ENCODE measurements at regions not wholly inside any gene's neighbourhood (a gene's known extent, or its start where the extent isn't known, plus 50 kb on each side); places are given as distances from the start of the nearest gene placed in this dataset.

GRCh38 chr10:52900593-52900992 is 128.0 kb upstream of the MBL2 start:
- DNase-seq (ENCODE audit: low read depth, low spot score) = no peak

DNA sequence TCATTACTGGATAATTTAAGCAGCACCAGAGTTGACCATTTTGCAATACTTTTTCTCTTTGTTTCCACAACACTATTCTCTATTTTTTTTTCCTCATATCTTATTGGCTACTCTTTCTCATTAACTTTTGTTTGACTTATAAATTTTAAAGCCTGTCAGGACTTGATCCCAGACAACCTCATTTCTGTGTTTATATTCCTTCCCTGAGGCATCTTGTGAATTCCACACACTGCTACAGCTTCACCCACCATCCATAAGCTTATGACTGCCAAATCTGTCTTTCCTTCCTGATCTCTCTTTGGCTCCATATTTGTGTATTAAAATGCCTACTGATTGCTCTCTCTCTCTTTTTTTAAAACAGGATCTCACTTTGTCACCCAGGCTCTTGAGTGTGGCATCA is 124.6 kb upstream of the MBL2 start:
- DNase-seq (ENCODE audit: low read depth, low spot score) = no peak

GRCh38 chr10:52895059-52895458 is 122.5 kb upstream of the MBL2 start:
- DNase-seq (ENCODE audit: low read depth, low spot score) = no peak

DNA sequence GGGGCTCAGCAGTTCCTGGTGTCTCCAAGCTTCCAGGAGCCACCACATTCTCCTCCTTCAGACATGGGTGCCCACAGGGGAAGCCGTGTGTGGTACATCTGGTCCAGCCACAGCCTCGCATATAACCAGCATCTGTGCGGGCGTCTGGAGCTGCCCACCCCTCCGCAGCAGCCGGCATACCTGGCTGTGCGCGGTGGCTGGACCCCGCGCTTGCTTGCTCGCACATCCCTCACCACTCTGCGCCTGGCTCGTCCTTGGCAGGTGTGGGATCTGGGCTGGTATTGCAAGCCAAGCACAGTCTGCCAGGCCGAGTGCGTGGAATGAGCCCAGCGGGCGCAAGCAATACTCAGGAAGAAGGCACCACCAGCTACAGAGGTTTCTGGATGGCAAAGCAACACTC is 117.7 kb upstream of the MBL2 start:
- no peak for DNase-seq (ENCODE audit: low read depth, low spot score)

- no peak for DNase-seq (ENCODE audit: low read depth, low spot score)
Observed at GRCh38 chr10:52889611-52890010, 117.0 kb upstream of the MBL2 start.

DNA sequence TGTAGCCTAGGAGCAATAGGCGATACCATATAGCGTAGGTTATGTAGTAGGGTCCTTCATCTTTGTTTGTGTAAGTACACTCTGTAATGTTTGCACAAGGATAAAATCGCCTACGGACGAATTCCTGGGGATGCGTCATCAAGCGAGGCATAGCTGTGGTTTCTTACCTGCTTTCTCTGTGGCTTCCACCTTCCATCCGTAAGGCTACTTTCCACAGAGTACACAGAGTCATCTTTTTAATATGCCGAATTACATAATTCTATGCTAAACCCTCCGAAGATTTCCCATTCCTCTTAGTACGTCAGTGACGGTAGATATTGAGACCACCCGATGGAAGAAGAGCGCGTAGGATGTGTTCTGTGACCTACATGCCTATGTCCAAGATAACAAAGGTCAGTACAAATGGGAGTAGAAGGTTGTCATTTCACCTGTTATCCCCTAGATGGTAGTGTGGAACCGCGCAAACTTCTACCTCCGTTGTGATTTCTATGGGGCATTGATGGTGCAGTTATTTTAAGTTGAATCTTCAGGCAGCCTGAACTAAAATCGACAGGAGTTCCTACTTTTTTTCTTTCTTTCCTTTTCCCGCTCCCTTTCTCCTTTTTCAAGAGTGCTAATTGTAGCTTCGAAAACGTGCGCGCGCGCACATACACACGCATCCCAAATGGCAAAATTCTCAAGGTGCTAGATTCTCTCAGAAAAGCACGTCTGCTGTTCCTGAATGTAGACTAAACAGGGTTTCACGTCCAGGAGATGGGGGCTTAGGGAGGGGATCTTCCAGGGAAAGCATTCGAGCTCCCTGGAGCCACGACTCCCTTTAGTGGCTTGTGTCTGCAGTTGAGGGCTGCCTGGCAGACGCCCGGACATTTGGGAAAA is 111.7 kb upstream of the MBL2 start:
- peak; percentile 75 for DNase-seq (ENCODE audit: low read depth, low spot score)

DNA sequence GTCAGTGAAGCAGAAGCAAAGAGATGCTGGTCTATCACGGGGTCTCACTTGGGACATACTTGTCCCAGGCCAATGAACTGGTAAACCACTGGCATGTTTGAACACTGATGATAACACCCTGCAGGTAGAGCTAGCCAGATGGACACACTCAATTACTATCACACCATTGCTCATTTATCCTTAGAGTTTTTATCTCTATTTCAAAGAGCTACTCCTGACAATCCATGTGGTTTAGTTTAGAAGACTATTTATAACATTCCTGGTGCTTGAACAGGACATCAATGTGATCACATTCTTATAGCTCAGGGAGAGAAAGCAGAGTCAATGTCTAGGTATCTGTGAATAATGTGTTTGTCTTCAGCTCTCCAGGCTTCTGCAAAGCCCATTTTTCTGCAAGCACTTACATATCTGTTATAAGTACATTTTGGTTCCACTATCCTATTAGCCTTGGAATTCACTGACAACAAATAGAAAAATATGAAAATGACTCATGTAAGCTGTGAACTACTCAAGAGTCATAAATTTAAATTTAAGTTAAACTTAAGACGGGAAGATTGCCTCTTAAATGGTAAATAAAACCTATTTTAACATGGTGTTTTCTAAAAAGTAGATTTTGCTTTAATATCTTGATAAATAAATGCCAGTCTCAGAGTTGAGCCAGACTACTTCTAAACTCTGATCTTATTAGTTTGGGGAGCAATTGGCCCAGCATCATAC is 106.7 kb upstream of the MBL2 start:
- no peak for DNase-seq (ENCODE audit: low read depth, low spot score)

DNA sequence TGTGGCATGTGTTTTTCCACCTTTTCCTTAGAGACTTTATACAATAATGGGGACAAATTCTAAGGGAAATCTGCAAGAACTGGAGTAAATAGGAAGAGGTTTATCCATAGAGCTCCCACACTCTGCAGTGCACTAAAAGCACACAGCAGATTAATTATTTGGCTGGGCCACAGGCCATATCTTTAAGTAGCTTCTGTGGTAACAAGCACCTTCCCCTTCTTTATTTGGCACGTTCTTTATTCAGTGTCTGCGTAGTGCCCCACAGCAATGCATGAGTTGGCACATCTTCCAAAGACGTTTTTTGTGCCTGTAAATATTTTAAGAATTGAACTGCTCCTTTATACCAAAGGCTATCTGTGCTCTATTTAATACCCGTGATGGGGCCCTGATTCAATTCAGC is 104.9 kb upstream of the MBL2 start:
- DNase-seq (ENCODE audit: low read depth, low spot score) = no peak

DNA sequence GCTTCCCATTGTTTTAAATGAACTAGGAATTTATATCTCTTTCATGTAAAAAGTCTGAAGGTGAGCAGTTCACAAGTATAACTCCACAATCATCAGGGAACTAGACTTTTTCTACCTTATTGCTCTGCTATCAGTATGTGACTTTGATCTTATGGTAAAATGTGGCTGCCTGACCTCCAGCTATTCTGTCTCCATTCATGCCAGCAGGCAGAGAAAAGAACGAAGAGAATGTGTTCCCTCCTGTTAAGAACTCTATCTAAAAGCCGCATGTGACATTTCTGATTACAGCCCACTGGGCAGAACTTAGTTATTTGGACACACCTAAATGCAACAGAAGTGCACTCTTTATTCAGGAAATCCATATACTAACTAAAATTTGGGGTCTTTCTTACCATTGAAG is 102.8 kb upstream of the MBL2 start:
- no peak for DNase-seq (ENCODE audit: low read depth, low spot score)

DNA sequence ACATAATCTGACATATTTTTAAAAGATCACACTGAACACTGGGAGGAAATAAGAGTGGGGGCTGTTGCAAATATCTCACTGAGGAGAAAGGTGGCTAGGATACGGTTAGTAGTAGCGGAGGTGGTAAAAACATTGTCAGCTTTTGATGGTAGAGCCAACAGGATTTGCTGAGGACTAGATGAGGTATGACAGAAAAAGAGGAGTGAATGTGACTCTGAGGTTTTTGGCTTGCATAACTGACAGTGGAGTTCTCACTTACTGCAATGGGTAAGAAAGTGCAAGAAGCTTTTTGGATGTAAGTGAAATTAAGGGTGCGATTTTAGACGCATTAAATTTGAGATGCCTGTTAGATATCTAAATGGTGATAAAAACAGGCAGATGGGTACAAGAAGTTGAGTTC is 102.0 kb upstream of the MBL2 start:
- no peak for DNase-seq (ENCODE audit: low read depth, low spot score)

GRCh38 chr10:52871191-52871843 is 98.7 kb upstream of the MBL2 start:
- no peak for DNase-seq (ENCODE audit: low read depth, low spot score)

- DNase-seq (ENCODE audit: low read depth, low spot score) = no peak
Observed at GRCh38 chr10:52870562-52870961, 98.0 kb upstream of the MBL2 start.

- DNase-seq (ENCODE audit: low read depth, low spot score) = no peak
Observed at GRCh38 chr10:52869864-52870263, 97.3 kb upstream of the MBL2 start.

DNA sequence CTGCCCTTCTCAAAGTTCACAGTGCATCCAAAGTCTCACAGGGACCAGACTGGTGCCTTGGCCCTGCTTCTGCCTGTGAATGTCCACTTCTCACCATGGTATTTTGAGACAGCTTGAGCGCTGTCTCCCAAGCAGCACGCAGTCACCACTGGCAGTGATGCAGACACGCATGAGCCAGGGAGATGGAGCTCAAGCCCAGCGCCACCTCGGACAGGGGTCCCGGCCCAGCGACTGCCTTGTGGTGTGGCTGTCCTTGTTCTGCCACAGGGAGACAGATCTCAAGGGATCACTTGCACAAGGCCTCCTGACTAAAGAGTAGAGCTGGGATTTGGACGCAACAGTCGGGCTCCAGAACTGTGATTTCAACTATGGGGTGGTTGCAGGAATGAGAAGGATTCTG is 92.6 kb upstream of the MBL2 start:
- no peak for DNase-seq (ENCODE audit: low read depth, low spot score)

GRCh38 chr10:52864201-52865106 is 91.9 kb upstream of the MBL2 start:
- peak; percentile 71 for DNase-seq (ENCODE audit: low read depth, low spot score)

DNA sequence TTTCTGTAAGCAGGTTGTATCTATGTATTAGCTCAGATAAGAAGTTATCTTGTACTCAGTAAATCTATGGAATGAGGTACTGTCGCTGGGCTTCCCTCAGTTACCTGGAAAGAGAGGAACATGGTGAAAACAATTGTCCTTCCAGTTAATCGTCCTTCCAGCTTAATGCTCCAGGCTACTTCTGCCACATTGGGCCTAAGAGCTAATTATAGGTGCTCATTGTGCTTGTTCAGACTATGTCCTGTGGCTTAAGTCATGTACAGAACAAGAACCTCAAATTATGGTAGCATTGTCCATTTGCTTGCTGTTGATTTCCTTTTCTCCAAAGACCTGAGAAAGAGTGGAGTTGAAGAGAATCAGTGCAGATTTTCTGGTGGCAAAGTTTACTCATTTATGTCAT is 86.1 kb upstream of the MBL2 start:
- DNase-seq (ENCODE audit: low read depth, low spot score) = no peak

DNA sequence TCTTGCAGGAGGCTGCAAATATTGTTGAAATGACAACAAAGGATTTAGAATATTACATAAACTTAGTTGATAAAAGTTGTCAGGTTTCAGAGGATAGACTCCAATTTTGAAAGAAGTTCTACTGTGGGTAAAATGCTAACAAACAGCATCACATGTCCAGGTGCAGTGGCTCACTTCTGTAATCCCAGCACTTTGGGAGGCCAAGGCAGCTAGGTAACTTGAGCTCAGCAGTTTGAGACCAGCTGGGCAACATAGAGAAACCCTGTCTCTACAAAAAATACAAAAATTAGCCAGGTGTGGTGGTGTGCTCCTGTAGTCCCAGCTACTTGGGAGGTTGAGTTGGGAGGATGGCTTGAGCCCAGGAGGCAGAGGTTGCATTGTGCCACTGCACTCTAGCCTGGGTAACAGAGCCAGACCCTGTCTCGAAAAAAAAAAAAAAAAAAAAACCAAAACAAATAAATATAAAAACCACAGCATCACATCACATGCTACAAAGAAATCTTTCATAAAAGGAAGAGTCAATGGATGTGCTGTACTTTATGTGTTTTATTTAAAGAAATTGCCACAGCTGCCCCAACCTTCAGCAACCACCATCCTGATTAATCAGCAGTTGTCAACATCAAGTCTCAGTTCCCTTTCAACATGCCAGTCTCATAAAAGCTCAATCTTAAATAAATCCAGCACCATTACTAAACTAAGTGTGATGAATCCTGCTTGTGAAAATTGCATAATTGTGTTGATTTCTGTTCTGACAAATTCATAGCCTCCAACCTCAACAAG is 83.2 kb upstream of the MBL2 start:
- no peak for DNase-seq (ENCODE audit: low read depth, low spot score)

DNA sequence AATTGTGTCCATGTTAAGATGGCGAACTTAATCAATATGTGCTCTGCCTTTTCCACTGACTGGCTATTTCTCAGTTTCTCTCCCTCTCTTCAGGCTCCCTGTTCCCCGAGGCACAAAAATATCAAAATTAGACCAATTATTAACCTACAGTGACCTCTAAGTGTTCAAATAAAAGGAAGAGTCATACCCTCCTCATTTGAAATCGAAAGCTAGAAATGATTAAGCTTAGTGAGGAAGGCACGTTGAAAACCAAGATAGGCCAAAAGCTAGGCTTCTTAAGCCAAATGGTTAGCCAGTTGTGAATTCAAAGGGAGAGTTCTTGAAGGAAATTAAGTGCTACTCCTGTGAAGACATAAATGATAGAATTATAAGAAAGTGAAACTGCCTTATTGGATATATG is 81.1 kb upstream of the MBL2 start:
- no peak for DNase-seq (ENCODE audit: low read depth, low spot score)

- no peak for DNase-seq (ENCODE audit: low read depth, low spot score)
Observed at GRCh38 chr10:52836816-52837215, 64.2 kb upstream of the MBL2 start.

Data from ELF-1 (cell line).